Mesenchymal stem cell (in vitro differentiated cells and primary cell): ENCODE measurements at regions not wholly inside any gene's neighbourhood (a gene's known extent, or its start where the extent isn't known, plus 50 kb on each side); places are given as distances from the start of the nearest gene placed in this dataset.

Experiments used
- DNase-seq: peaks from one replicate; pipeline ENCODE4 v3.0.0-alpha.2; 2013
- H2AFZ ChIP-seq: one replicate; pipeline ENCODE4 v1.6.1; 2013; ENCODE audit warnings: low read depth, mild to moderate bottlenecking, control low read depth, inconsistent platforms, low read length, moderate library complexity
- H2AK5ac ChIP-seq: 2 replicates; pipeline ENCODE4 v1.6.1; 2013; ENCODE audit warnings: low read length, moderate library complexity, mild to moderate bottlenecking, inconsistent platforms; ENCODE audit not compliant: severe bottlenecking
- H2BK120ac ChIP-seq: one replicate; pipeline ENCODE4 v1.6.1; 2013; ENCODE audit warnings: low read depth, mild to moderate bottlenecking, inconsistent platforms, low read length, moderate library complexity
- H2BK12ac ChIP-seq, 2 experiments: one replicate each; pipeline ENCODE4 v1.6.1; 2013; ENCODE audit warnings: inconsistent platforms in 2 of 2, low read length in 2 of 2, mild to moderate bottlenecking in 2 of 2, moderate library complexity in 2 of 2, control low read depth in 1 of 2
- H2BK15ac ChIP-seq: one replicate; pipeline ENCODE4 v1.6.1; 2013; ENCODE audit warnings: mild to moderate bottlenecking, low read depth, inconsistent platforms; ENCODE audit not compliant: poor library complexity, severe bottlenecking
- H2BK5ac ChIP-seq: 2 replicates; pipeline ENCODE4 v1.6.1; 2013; ENCODE audit warnings: low read depth, mild to moderate bottlenecking, low read length, control low read depth, inconsistent platforms; ENCODE audit not compliant: poor library complexity, severe bottlenecking
- H3K14ac ChIP-seq, 2 experiments: one replicate each; pipeline ENCODE4 v1.6.1; 2013; ENCODE audit warnings: inconsistent platforms in 2 of 2, low read length in 2 of 2, control low read depth in 1 of 2, mild to moderate bottlenecking in 1 of 2, moderate library complexity in 1 of 2
- H3K18ac ChIP-seq, 2 experiments: one replicate each; pipeline ENCODE4 v1.6.1; 2013; ENCODE audit warnings: inconsistent platforms in 2 of 2, low read length in 2 of 2, control low read depth in 1 of 2, low read depth in 1 of 2, mild to moderate bottlenecking in 1 of 2
- H3K23ac ChIP-seq, 2 experiments: one replicate each; pipeline ENCODE4 v1.6.1; 2013; ENCODE audit warnings: inconsistent platforms in 2 of 2, low read length in 2 of 2, mild to moderate bottlenecking in 2 of 2, moderate library complexity in 2 of 2, control low read depth in 1 of 2
- H3K27ac ChIP-seq: 2 replicates; pipeline ENCODE4 v1.5.1; 2013; ENCODE audit warnings: mild to moderate bottlenecking, moderate library complexity, low read length, control low read depth, inconsistent platforms; ENCODE audit not compliant: poor library complexity, severe bottlenecking
- H3K27me3 ChIP-seq, 2 experiments: 2 replicates each; pipeline versions ENCODE4 v1.6.1 to v1.7.0; 2013; ENCODE audit warnings: low read length in 2 of 2, mild to moderate bottlenecking in 2 of 2, moderate library complexity in 2 of 2, control low read depth in 1 of 2, inconsistent platforms in 1 of 2; ENCODE audit not compliant: control insufficient read depth in 1 of 2, insufficient read depth in 1 of 2
- H3K36me3 ChIP-seq, 2 experiments: 2 replicates each; pipeline versions ENCODE4 v1.6.1 to v1.7.0; 2013; ENCODE audit warnings: low read length in 2 of 2, control low read depth in 1 of 2, inconsistent platforms in 1 of 2, low read depth in 1 of 2, mild to moderate bottlenecking in 1 of 2; ENCODE audit not compliant: insufficient read depth in 2 of 2, control insufficient read depth in 1 of 2
- H3K4ac ChIP-seq, 2 experiments: one replicate each; pipeline ENCODE4 v1.6.1; 2013; ENCODE audit warnings: inconsistent platforms in 2 of 2, low read length in 2 of 2, mild to moderate bottlenecking in 2 of 2, moderate library complexity in 2 of 2, control low read depth in 1 of 2, low read depth in 1 of 2
- H3K4me1 ChIP-seq: 2 replicates; pipeline ENCODE4 v1.6.1; 2013; ENCODE audit warnings: low read depth, low read length, control low read depth; ENCODE audit not compliant: control insufficient read depth, insufficient read depth
- H3K4me2 ChIP-seq: 2 replicates; pipeline ENCODE4 v1.6.1; 2013; ENCODE audit warnings: low read length, mild to moderate bottlenecking, inconsistent platforms; ENCODE audit not compliant: poor library complexity, severe bottlenecking
- H3K4me3 ChIP-seq, 2 experiments: 2 replicates each; pipeline versions ENCODE4 v1.5.1 to v1.7.0; 2013; ENCODE audit warnings: low read length in 2 of 2, mild to moderate bottlenecking in 2 of 2, control low read depth in 1 of 2, low read depth in 1 of 2; ENCODE audit not compliant: insufficient read depth in 1 of 2
- H3K79me1 ChIP-seq: replicated peaks from 2 replicates; pipeline ENCODE4 v1.6.1; 2013; ENCODE audit warnings: mild to moderate bottlenecking, control low read depth, low read length, inconsistent platforms; ENCODE audit not compliant: poor library complexity, severe bottlenecking
- H3K9ac ChIP-seq: 2 replicates; pipeline ENCODE4 v1.7.0; 2013; ENCODE audit warnings: mild to moderate bottlenecking, low read length, moderate library complexity
- H3K9me3 ChIP-seq: 2 replicates; pipeline ENCODE4 v1.7.0; 2013; ENCODE audit warnings: mild to moderate bottlenecking, low read length; ENCODE audit not compliant: control insufficient read depth
- H4K8ac ChIP-seq: one replicate; pipeline ENCODE4 v1.6.1; 2013; ENCODE audit warnings: inconsistent platforms, mild to moderate bottlenecking, low read length, moderate library complexity
- H4K91ac ChIP-seq: one replicate; pipeline ENCODE4 v1.6.1; 2013; ENCODE audit warnings: mild to moderate bottlenecking, low read length, inconsistent platforms
- WGBS: methylation state at CpG from one replicate; pipeline ENCODE4 v1.1.7; 2013; ENCODE audit warnings: mixed read lengths; 5-methylcytosine and 5-hydroxymethylcytosine counted together

GRCh38 chr5:113817683-113818082, 304.2 kb downstream of the YTHDC2 start:
- Histone ChIP-seq H2BK120ac (no peak overlapping the region), H2BK12ac (no peak overlapping the region), H4K8ac (no peak overlapping the region), H3K14ac (no peak overlapping the region), H3K9me3 (no peaks in the 10 kb centered on the region), H3K4me1 (no peaks in the 10 kb centered on the region), H2BK15ac (no peak overlapping the region), H2BK5ac (no peak overlapping the region), H3K27me3 (no peaks in the 10 kb centered on the region), H2AK5ac (no peak overlapping the region), H3K4ac (no peak overlapping the region), H3K9ac (no peak overlapping the region), H3K4me2 (no peak overlapping the region), H2AFZ (no peak overlapping the region), H3K79me1 (no peaks in the 10 kb centered on the region), H3K18ac (no peak overlapping the region), H3K4me3 (no peak overlapping the region), H4K91ac (no peak overlapping the region), H3K27ac (no peak overlapping the region), H3K36me3 (no peaks in the 10 kb centered on the region), H3K23ac (no peak overlapping the region)
- WGBS = 90% methylated on average over 2 of the region's 3 CpGs
- DNase-seq = no peak

- H3K18ac ChIP-seq = no peak overlapping the region
- H3K9me3 ChIP-seq = no peaks in the 10 kb centered on the region
- H2BK5ac ChIP-seq = no peak overlapping the region
- 80% methylated on average over 2 of the region's 3 CpGs for WGBS
- H3K36me3 ChIP-seq = no peaks in the 10 kb centered on the region
- no peaks in the 10 kb centered on the region for H3K4me1 ChIP-seq
- no peak overlapping the region for H2BK120ac ChIP-seq
- H3K27me3 ChIP-seq = no peaks in the 10 kb centered on the region
- no peak overlapping the region for H3K9ac ChIP-seq
- H3K4ac ChIP-seq = no peak overlapping the region
- no peak overlapping the region for H4K8ac ChIP-seq
- H3K14ac ChIP-seq = no peak overlapping the region
- H2BK15ac ChIP-seq = no peak overlapping the region
- no peak overlapping the region for H3K27ac ChIP-seq
- no peak overlapping the region for H3K4me2 ChIP-seq
- H3K23ac ChIP-seq = no peak overlapping the region
- DNase-seq = no peak
- H2AK5ac ChIP-seq = no peak overlapping the region
- no peak overlapping the region for H4K91ac ChIP-seq
- H3K4me3 ChIP-seq = no peak overlapping the region
- no peaks in the 10 kb centered on the region for H3K79me1 ChIP-seq
- H2AFZ ChIP-seq = no peak overlapping the region
- no peak overlapping the region for H2BK12ac ChIP-seq
Measured at GRCh38 chr5:113823696-113824095, 310.2 kb downstream of the YTHDC2 start.

- H3K27ac ChIP-seq = no peak overlapping the region
- 76% methylated on average over 1 of the region's 2 CpGs for WGBS
- H3K18ac ChIP-seq = no peak overlapping the region
- H3K4ac ChIP-seq = no peak overlapping the region
- no peaks in the 10 kb centered on the region for H3K4me1 ChIP-seq
- H2AK5ac ChIP-seq = no peak overlapping the region
- no peak overlapping the region for H3K4me2 ChIP-seq
- no peak overlapping the region for H3K23ac ChIP-seq
- no peak overlapping the region for H2BK15ac ChIP-seq
- H3K9ac ChIP-seq = no peak overlapping the region
- DNase-seq = no peak
- H2BK5ac ChIP-seq = no peak overlapping the region
- no peak overlapping the region for H3K14ac ChIP-seq
- no peak overlapping the region for H3K4me3 ChIP-seq
- no peak overlapping the region for H2AFZ ChIP-seq
- H3K79me1 ChIP-seq = no peaks in the 10 kb centered on the region
- H2BK12ac ChIP-seq = no peak overlapping the region
- H3K27me3 ChIP-seq = no peaks in the 10 kb centered on the region
- no peak overlapping the region for H2BK120ac ChIP-seq
- H4K91ac ChIP-seq = no peak overlapping the region
- no peaks in the 10 kb centered on the region for H3K36me3 ChIP-seq
- H4K8ac ChIP-seq = no peak overlapping the region
- no peaks in the 10 kb centered on the region for H3K9me3 ChIP-seq
Measured at GRCh38 chr5:113824307-113824706, 310.8 kb downstream of the YTHDC2 start.

GRCh38 chr5:113825176-113825575, 311.7 kb downstream of the YTHDC2 start:
- no peak overlapping the region for H3K27ac ChIP-seq
- H2BK15ac ChIP-seq = no peak overlapping the region
- no peak overlapping the region for H2AFZ ChIP-seq
- H3K18ac ChIP-seq = no peak overlapping the region
- no peaks in the 10 kb centered on the region for H3K9me3 ChIP-seq
- H3K79me1 ChIP-seq = no peaks in the 10 kb centered on the region
- H3K9ac ChIP-seq = no peak overlapping the region
- no peak overlapping the region for H3K4me2 ChIP-seq
- H2BK120ac ChIP-seq = no peak overlapping the region
- H2BK12ac ChIP-seq = no peak overlapping the region
- H2BK5ac ChIP-seq = no peak overlapping the region
- H3K36me3 ChIP-seq = no peaks in the 10 kb centered on the region
- no peak overlapping the region for H4K91ac ChIP-seq
- no peak overlapping the region for H2AK5ac ChIP-seq
- no peak overlapping the region for H3K4ac ChIP-seq
- no peak overlapping the region for H3K14ac ChIP-seq
- H3K4me1 ChIP-seq = no peaks in the 10 kb centered on the region
- peak; percentile 41 for DNase-seq
- no peak overlapping the region for H3K4me3 ChIP-seq
- H4K8ac ChIP-seq = no peak overlapping the region
- no peaks in the 10 kb centered on the region for H3K27me3 ChIP-seq
- no peak overlapping the region for H3K23ac ChIP-seq
